ENCODE measurements at regions not wholly inside any gene's neighbourhood (a gene's known extent, or its start where the extent isn't known, plus 50 kb on each side); places are given as distances from the start of the nearest gene placed in this dataset.

DNA sequence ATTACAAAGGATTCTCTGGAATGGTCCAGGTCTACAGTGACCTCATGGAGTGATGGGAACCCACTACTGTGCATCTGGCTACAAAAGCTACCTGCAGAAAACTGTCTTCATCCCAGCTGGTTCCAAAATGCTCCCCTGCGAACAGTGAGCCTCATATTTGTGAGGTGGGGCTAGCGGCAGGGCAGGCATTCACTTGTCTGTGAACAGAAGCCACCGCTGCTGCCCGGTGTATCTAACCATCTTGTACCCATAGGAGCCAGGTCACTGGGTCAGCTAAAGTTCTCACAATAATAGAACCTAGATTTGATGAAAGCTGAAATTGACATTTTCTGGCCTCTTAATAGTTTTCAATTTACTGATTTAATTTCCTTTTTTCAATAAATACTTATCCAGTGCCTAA is 150.7 kb downstream of the KLF13 start:
- TF ChIP-seq, protein P1, sequence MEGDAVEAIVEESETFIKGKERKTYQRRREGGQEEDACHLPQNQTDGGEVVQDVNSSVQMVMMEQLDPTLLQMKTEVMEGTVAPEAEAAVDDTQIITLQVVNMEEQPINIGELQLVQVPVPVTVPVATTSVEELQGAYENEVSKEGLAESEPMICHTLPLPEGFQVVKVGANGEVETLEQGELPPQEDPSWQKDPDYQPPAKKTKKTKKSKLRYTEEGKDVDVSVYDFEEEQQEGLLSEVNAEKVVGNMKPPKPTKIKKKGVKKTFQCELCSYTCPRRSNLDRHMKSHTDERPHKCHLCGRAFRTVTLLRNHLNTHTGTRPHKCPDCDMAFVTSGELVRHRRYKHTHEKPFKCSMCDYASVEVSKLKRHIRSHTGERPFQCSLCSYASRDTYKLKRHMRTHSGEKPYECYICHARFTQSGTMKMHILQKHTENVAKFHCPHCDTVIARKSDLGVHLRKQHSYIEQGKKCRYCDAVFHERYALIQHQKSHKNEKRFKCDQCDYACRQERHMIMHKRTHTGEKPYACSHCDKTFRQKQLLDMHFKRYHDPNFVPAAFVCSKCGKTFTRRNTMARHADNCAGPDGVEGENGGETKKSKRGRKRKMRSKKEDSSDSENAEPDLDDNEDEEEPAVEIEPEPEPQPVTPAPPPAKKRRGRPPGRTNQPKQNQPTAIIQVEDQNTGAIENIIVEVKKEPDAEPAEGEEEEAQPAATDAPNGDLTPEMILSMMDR (IDR thresholded peaks at IDR 0.05): no peak
- TF ChIP-seq EZH2 (IDR thresholded peaks at IDR 0.05; ENCODE audit: borderline replicate concordance, insufficient read depth, low read depth, low read length, poor library complexity, severe bottlenecking): no peak

Data from B cell (primary cell).